HepG2 (cell line): ENCODE measurements at regions not wholly inside any gene's neighbourhood (a gene's known extent, or its start where the extent isn't known, plus 50 kb on each side); places are given as distances from the start of the nearest gene placed in this dataset.
A peak's percentile ranks its signal among the peaks of the same experiment; 100 is the strongest.

ENCODE experiments used
- ATAC-seq: fragments of 200-7000 bp; cut with Tn5 transposase; 3 replicates; pipeline ENCODE4 v1.9.1; 2020; ENCODE audit warnings: mild to moderate bottlenecking, moderate library complexity
- BruUV-seq: library from RNA; stranded (reverse); fragments of 400-500 nt; replicated peaks from 2 replicates; lab custom pipeline; 2021; lab: Mats Ljungman, UMichigan
- CTCF ChIA-PET: fragments of 300-600 bp; formaldehyde crosslinking; extraction: SDS; loops from one replicate; lab custom pipeline; 2021; ENCODE audit warnings: low total read pairs, inconsistent platforms, low intra/inter-chr PET ratio; lab: Yijun Ruan, JAX
- POLR2A ChIA-PET: fragments of 350-600 bp; sonication (Branson Sonifier 250); formaldehyde crosslinking; loops from one replicate; lab custom pipeline; 2020; ENCODE audit warnings: antibody characterized with exemption, inconsistent platforms; lab: Yijun Ruan, JAX
- DNase-seq: peaks from one replicate; pipeline ENCODE4 v3.0.0-alpha.2; 2015; ENCODE audit warnings: low spot score
- FAIRE-seq: peaks from 3 replicates; lab custom pipeline; 2011; peaks lifted over from hg19 to GRCh38; lab: Jason Lieb, UNC
- H2AFZ ChIP-seq: one replicate; pipeline ENCODE4 v1.6.1; 2011; ENCODE audit warnings: low read length, inconsistent platforms
- H3K27ac ChIP-seq: fragments of 300-600 bp; 3 replicates; pipeline ENCODE4 v1.8.0; 2011; ENCODE audit warnings: mixed run types, mild to moderate bottlenecking, mixed read lengths, low read length, inconsistent platforms; ENCODE audit not compliant: insufficient read depth; ENCODE audit errors: extremely low read length
- H3K27me3 ChIP-seq, 2 experiments: fragments of 200-600 bp in 1 of 2; 2 replicates in 1 of 2; 3 replicates in 1 of 2; pipeline versions ENCODE4 v1.6.0 to v1.8.0; 2011; ENCODE audit warnings: low read length in 2 of 2, mild to moderate bottlenecking in 2 of 2, moderate library complexity in 2 of 2, inconsistent platforms in 1 of 2; ENCODE audit not compliant: insufficient read depth in 2 of 2, control insufficient read depth in 1 of 2
- H3K36me3 ChIP-seq, 2 experiments: fragments of 200-600 bp in 1 of 2; replicated peaks in 1 of 2; 2 replicates in 1 of 2; 3 replicates in 1 of 2; pipeline versions ENCODE4 v1.5.1 to v1.8.0; 2011; ENCODE audit warnings: low read length in 2 of 2, inconsistent platforms in 1 of 2; ENCODE audit not compliant: insufficient read depth in 2 of 2, control insufficient read depth in 1 of 2
- H3K4me1 ChIP-seq: 2 replicates; pipeline ENCODE4 v1.5.1; 2012; ENCODE audit warnings: low read length, inconsistent platforms; ENCODE audit not compliant: insufficient read depth
- H3K4me2 ChIP-seq: 2 replicates; pipeline ENCODE4 v1.6.0; 2011; ENCODE audit warnings: low read depth, low read length, inconsistent platforms
- H3K4me3 ChIP-seq, 3 experiments: fragments of 200-600 bp in 1 of 3; sonication (generic), shearing (Covaris generic) in 1 of 3; replicated peaks in 1 of 3; 2 replicates each; pipeline ENCODE4 v1.5.1; 2011 to 2016; ENCODE audit warnings: low read length in 3 of 3, inconsistent platforms in 2 of 3, low read depth in 2 of 3, mild to moderate bottlenecking in 2 of 3, control low read depth in 1 of 3, mixed read lengths in 1 of 3; ENCODE audit not compliant: insufficient read depth in 1 of 3
- H3K79me2 ChIP-seq: one replicate; pipeline ENCODE4 v1.6.1; 2011; ENCODE audit warnings: low read length, inconsistent platforms; ENCODE audit not compliant: insufficient read depth
- H3K9ac ChIP-seq: 2 replicates; pipeline ENCODE4 v1.6.0; 2011; ENCODE audit warnings: mild to moderate bottlenecking, low read depth, low read length, inconsistent platforms; ENCODE audit not compliant: insufficient read depth
- H3K9me3 ChIP-seq: 2 replicates; pipeline ENCODE4 v1.5.1; 2012; ENCODE audit warnings: mild to moderate bottlenecking, low read length
- H4K20me1 ChIP-seq: 2 replicates; pipeline ENCODE4 v1.6.0; 2011; ENCODE audit warnings: inconsistent platforms, mild to moderate bottlenecking, low read length, moderate library complexity; ENCODE audit not compliant: insufficient read depth
- ARNT ChIP-seq: fragments of 450-650 bp; IDR thresholded peaks from 2 replicates; pipeline ENCODE4 v1.6.1; 2017
- CAMTA2 ChIP-seq: sonication (generic); formaldehyde crosslinking; IDR thresholded peaks from 2 replicates; pipeline ENCODE4 v1.4.0; 2020; ENCODE audit warnings: mild to moderate bottlenecking, missing genetic modification reagents, borderline replicate concordance
- CTCF ChIP-seq: sonication (generic); formaldehyde crosslinking; IDR thresholded peaks from 2 replicates; pipeline ENCODE4 v1.5.0; 2020; ENCODE audit warnings: mild to moderate bottlenecking, missing genetic modification reagents, moderate library complexity
- EEA1 ChIP-seq: sonication (generic); formaldehyde crosslinking; IDR thresholded peaks from 2 replicates; pipeline ENCODE4 v1.5.1; 2020; ENCODE audit warnings: mild to moderate bottlenecking, missing genetic modification reagents, borderline replicate concordance
- GATA4 ChIP-seq: sonication (generic); IDR thresholded peaks from 2 replicates; pipeline ENCODE4 v1.6.1; 2016; ENCODE audit warnings: antibody characterized with exemption, low read depth, borderline replicate concordance
- GRHL1 ChIP-seq: sonication (generic); formaldehyde crosslinking; conservative IDR thresholded peaks from 2 replicates; pipeline ENCODE4 v1.8.0; 2022; ENCODE audit warnings: missing genetic modification reagents
- LCORL ChIP-seq, 2 experiments: fragments of 450-650 bp in 1 of 2; sonication (generic) in 1 of 2; formaldehyde crosslinking in 1 of 2; IDR thresholded peaks; 2 replicates each; pipeline versions ENCODE4 v1.5.0 to v1.6.1; 2017 to 2020; ENCODE audit warnings: antibody characterized with exemption in 1 of 2, missing genetic modification reagents in 1 of 2
- NRL ChIP-seq: sonication (generic); formaldehyde crosslinking; IDR thresholded peaks from 2 replicates; pipeline ENCODE4 v1.5.0; 2020; ENCODE audit warnings: missing genetic modification reagents, mild to moderate bottlenecking, moderate library complexity, borderline replicate concordance
- POGZ ChIP-seq: sonication (generic); formaldehyde crosslinking; IDR thresholded peaks from 2 replicates; pipeline ENCODE4 v1.4.0; 2020; ENCODE audit warnings: mild to moderate bottlenecking, missing genetic modification reagents
- ZNF20 ChIP-seq: sonication (generic); formaldehyde crosslinking; IDR thresholded peaks from 2 replicates; pipeline ENCODE4 v1.4.0; 2020; ENCODE audit warnings: mild to moderate bottlenecking, moderate library complexity, missing genetic modification reagents
- ZNF607 ChIP-seq: sonication (generic); formaldehyde crosslinking; IDR thresholded peaks from 2 replicates; pipeline ENCODE4 v1.5.1; 2020; ENCODE audit warnings: missing genetic modification reagents, mild to moderate bottlenecking, borderline replicate concordance
- ZNF773 ChIP-seq: sonication (generic); formaldehyde crosslinking; IDR thresholded peaks from 2 replicates; pipeline ENCODE4 v1.4.0; 2020; ENCODE audit warnings: missing genetic modification reagents, borderline replicate concordance
- WGBS: methylation state at CpG from one replicate; pipeline ENCODE4 v1.1.6; 2017; ENCODE audit warnings: low lambda C conversion rate; 5-methylcytosine and 5-hydroxymethylcytosine counted together
- in situ Hi-C: cut with HindIII; loops from 2 replicates; pipeline ENCODE4 v1.10.0; 2017; ENCODE audit warnings: low pct_unique_long_range_greater_than_20kb; ENCODE audit not compliant: extremely low pct_ligation_motif_present
- intact Hi-C: fragments of 100-400 bp; cut with micrococcal nuclease; formaldehyde crosslinking; loops from one replicate; pipeline ENCODE4 v1.10.0; 2022; ENCODE audit not compliant: unreplicated experiment

- no peak overlapping the region for H3K27ac ChIP-seq
- DNase-seq (no peak), ATAC-seq (peak; percentile 45; the same call in 2 of the 3 replicates), FAIRE-seq (no peak)
- intact Hi-C loops (no loop called here), in situ Hi-C loops (no loop called here)
- no peak overlapping the region for H2AFZ ChIP-seq
- H3K9me3 ChIP-seq: no peaks in the 10 kb centered on the region
- ChIA-PET POLR2A (no interaction called here), CTCF (no interaction called here)
- no peaks in the 10 kb centered on the region for H3K36me3 ChIP-seq
- H3K4me2 ChIP-seq: no peak overlapping the region
- H3K4me3 ChIP-seq: no peak overlapping the region
- H3K79me2 ChIP-seq: no peaks in the 10 kb centered on the region
- 9% methylated on average over 7 of the region's 7 CpGs for WGBS
- H3K9ac ChIP-seq: no peak overlapping the region
- BruUV-seq: no TSS peak
- H3K27me3 ChIP-seq: peaks cover 3 to 4% of the 10 kb centered on the region in 2 experiments; a peak in 2 of 5 replicates
- H4K20me1 ChIP-seq: no peaks in the 10 kb centered on the region
- no peaks in the 10 kb centered on the region for H3K4me1 ChIP-seq
- TF ChIP-seq EEA1: no peak
- 0 out of 2 replicates have a peak, but pooled peaks have one; percentile 8 for TF ChIP-seq CTCF (CRISPR knock-in tag)
Observed at GRCh38 chr10:125283191-125283835, 123.0 kb upstream of the CTBP2 start.

DNA sequence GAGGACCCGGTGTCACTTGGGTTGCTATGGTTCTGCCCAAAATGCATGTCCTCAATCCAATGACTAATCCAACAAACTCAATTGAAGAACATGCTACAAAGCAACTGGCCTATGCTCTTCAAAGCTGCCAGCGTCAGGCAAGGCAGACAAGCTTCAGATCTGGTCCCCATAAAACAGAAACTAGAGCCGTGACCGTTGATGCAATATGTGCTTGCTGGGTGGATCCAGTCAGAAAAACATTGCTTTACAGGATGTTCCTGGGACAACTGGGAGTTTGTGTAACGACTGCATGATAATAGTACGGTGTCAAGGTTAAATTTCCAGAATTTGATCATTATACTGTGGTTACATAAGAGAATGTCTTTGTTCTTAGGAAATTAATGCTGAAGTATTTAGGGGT, 120.7 kb upstream of the CTBP2 start:
- DNase-seq: no peak
- FAIRE-seq: no peak
- Histone ChIP-seq H2AFZ (no peak overlapping the region), H3K4me1 (no peaks in the 10 kb centered on the region), H3K9ac (no peak overlapping the region), H3K27ac (no peak overlapping the region), H3K27me3 (peaks cover 0 to 3% of the 10 kb centered on the region in 2 experiments; a peak in 1 of 5 replicates), H3K4me2 (no peak overlapping the region), H3K36me3 (no peaks in the 10 kb centered on the region), H4K20me1 (no peaks in the 10 kb centered on the region), H3K79me2 (no peaks in the 10 kb centered on the region), H3K4me3 (no peak overlapping the region), H3K9me3 (no peaks in the 10 kb centered on the region)
- ATAC-seq: no peak
- CTCF ChIA-PET: no interaction called here
- TF ChIP-seq NRL (CRISPR knock-in tag): no peak
- no peak for TF ChIP-seq ZNF773
- no peak for TF ChIP-seq POGZ (CRISPR knock-in tag)
- no peak for TF ChIP-seq CAMTA2 (CRISPR knock-in tag)
- TF ChIP-seq GRHL1 (CRISPR knock-in tag): no peak
- TF ChIP-seq ZNF607 (CRISPR knock-in tag): no peak
- TF ChIP-seq ARNT: no peak
- no peak for TF ChIP-seq ZNF20 (CRISPR knock-in tag)
- TF ChIP-seq GATA4: no peak
- TF ChIP-seq LCORL (IDR thresholded peaks at IDR 0.05): no peak
- TF ChIP-seq LCORL (CRISPR knock-in tag; IDR thresholded peaks at IDR 0.05): no peak
- intact Hi-C loops (no loop called here), in situ Hi-C loops (no loop called here)
- no TSS peak for BruUV-seq
- WGBS: 5% methylated on average over 6 of the region's 6 CpGs
- POLR2A ChIA-PET: no interaction called here
